Sigmoid colon (tissue), 6 donors: ENCODE measurements at regions not wholly inside any gene's neighbourhood (a gene's known extent, or its start where the extent isn't known, plus 50 kb on each side); places are given as distances from the start of the nearest gene placed in this dataset.
"Not testable (repeated sequence)": the region's sequence is repeated elsewhere in the genome, so short reads cannot be mapped to it uniquely, and the experiment has no call there.

ENCODE experiments used
- DNase-seq: peaks from one replicate; pipeline ENCODE4 v3.0.0-alpha.2; 2019
- H3K27ac ChIP-seq, 4 donors: fragments of 200-600 bp; sonication (generic); one replicate each; pipeline ENCODE4 v1.5.1; 2016 to 2019; ENCODE audit warnings: mild to moderate bottlenecking in 1 of 4
- H3K27me3 ChIP-seq, 3 donors: fragments of 200-600 bp; sonication (generic); one replicate each; pipeline ENCODE4 v1.5.1; 2019; ENCODE audit warnings: mild to moderate bottlenecking in 1 of 3
- H3K36me3 ChIP-seq, 4 donors: fragments of 200-600 bp; sonication (generic); one replicate each; pipeline ENCODE4 v1.5.1; 2016 to 2019
- H3K4me1 ChIP-seq, 4 donors: fragments of 200-600 bp; sonication (generic); one replicate each; pipeline ENCODE4 v1.5.1; 2017 to 2019
- H3K4me3 ChIP-seq, 4 donors: fragments of 200-600 bp; sonication (generic); one replicate each; pipeline ENCODE4 v1.5.1; 2017 to 2019; ENCODE audit warnings: mild to moderate bottlenecking in 2 of 4, moderate library complexity in 1 of 4
- H3K9me3 ChIP-seq, 4 donors: fragments of 200-600 bp in 3 of 4; sonication (generic) in 3 of 4; one replicate each; pipeline versions ENCODE4 v1.5.1 to v1.6.1; 2013 to 2019
- EP300 ChIP-seq, 4 donors: sonication (generic); formaldehyde crosslinking; IDR thresholded peaks; one replicate each; pipeline ENCODE4 v1.6.1; 2017; ENCODE audit warnings: antibody characterized with exemption in 4 of 4
- POLR2A ChIP-seq, 2 donors: fragments of 450-650 bp; IDR thresholded peaks; one replicate each; pipeline ENCODE4 v1.6.1; 2016; ENCODE audit warnings: antibody characterized with exemption in 2 of 2, mild to moderate bottlenecking in 2 of 2, moderate library complexity in 2 of 2
- POLR2AphosphoS5 ChIP-seq, 4 donors: sonication (generic); formaldehyde crosslinking; IDR thresholded peaks; one replicate each; pipeline ENCODE4 v1.6.1; 2017; ENCODE audit warnings: antibody characterized with exemption in 4 of 4
- WGBS, 2 donors: extraction: QIAGEN DNeasy Blood & Tissue Kit; methylation state at CpG; one replicate each; pipeline ENCODE4 v1.1.7; 2013; 5-methylcytosine and 5-hydroxymethylcytosine counted together
- intact Hi-C: fragments of 100-400 bp; cut with DNase I; formaldehyde crosslinking; loops from one replicate; pipeline ENCODE4 v1.15.1; 2023
- TF ChIP-seq, protein P1 (sequence below), 4 experiments: fragments of 450-650 bp in 3 of 4; fragments of 200-600 bp in 1 of 4; IDR thresholded peaks; one replicate each; pipeline ENCODE4 v1.5.1; 2016 to 2019; ENCODE audit warnings: antibody characterized with exemption in 4 of 4, mild to moderate bottlenecking in 3 of 4, moderate library complexity in 2 of 4
- donor health status: healthy with polysubstance abuse.
- donor health status: healthy.

DNA sequence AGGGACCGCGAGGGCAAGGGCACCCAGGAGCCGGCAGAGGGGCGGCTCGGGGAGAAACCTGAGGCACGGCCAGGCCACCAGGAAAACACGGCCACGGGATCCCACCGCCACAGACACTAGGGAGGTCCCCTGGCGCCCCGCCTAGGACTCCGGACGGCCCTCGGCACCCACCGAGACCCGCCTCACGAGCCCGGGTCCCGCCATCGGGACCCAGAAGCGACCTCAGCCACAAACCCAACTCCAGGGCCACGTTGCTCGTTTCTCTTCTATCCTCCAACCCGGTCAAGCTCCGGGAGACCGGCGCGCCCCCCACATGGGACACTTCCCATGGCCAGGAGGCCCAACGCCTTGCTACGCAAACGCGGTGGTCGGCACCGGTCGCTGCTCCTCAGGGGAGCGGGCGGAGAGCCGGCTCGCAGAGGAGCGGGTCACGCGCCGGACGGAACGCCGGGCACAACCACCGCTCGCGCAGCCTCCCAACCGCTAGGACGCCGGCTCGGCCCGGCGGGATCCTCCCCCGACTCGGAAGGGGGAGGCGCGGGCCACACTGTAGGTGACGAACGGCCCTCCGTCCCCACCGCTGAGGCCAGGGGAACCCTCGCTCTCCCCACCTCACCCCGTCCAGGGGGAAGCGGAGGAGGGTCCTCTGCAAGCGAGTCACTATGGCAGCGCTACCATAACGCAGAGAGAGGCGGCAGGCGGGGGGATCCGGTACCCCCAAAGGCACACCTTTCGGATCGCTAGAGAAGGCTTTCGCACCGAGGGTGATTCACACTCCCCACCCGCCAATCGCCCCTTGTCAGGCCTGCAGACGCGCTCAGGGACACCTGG, 1514.1 kb upstream of the DEFB115 start:
- no peak overlapping the region for H3K4me3 ChIP-seq
- peaks cover 0 to 37% (median 9%) of the 10 kb centered on the region in 3 donors for H3K27me3 ChIP-seq
- 44 to 55% methylated on average over 80 of the region's 80 CpGs for WGBS, 2 donors
- H3K9me3 ChIP-seq: peaks cover 0 to 7% (median 5%) of the 10 kb centered on the region in 4 donors
- no peak for TF ChIP-seq POLR2AphosphoS5 (IDR thresholded peaks at IDR 0.05)
- no peak for TF ChIP-seq EP300 (IDR thresholded peaks at IDR 0.05)
- TF ChIP-seq, protein P1, sequence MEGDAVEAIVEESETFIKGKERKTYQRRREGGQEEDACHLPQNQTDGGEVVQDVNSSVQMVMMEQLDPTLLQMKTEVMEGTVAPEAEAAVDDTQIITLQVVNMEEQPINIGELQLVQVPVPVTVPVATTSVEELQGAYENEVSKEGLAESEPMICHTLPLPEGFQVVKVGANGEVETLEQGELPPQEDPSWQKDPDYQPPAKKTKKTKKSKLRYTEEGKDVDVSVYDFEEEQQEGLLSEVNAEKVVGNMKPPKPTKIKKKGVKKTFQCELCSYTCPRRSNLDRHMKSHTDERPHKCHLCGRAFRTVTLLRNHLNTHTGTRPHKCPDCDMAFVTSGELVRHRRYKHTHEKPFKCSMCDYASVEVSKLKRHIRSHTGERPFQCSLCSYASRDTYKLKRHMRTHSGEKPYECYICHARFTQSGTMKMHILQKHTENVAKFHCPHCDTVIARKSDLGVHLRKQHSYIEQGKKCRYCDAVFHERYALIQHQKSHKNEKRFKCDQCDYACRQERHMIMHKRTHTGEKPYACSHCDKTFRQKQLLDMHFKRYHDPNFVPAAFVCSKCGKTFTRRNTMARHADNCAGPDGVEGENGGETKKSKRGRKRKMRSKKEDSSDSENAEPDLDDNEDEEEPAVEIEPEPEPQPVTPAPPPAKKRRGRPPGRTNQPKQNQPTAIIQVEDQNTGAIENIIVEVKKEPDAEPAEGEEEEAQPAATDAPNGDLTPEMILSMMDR (IDR thresholded peaks at IDR 0.05): no peak
- no peak for TF ChIP-seq POLR2A (IDR thresholded peaks at IDR 0.05)
- intact Hi-C loops: no loop called here
- H3K36me3 ChIP-seq: no peaks in the 10 kb centered on the region
- no peaks in the 10 kb centered on the region for H3K4me1 ChIP-seq
- no peak overlapping the region for H3K27ac ChIP-seq
- no peak for DNase-seq

DNA sequence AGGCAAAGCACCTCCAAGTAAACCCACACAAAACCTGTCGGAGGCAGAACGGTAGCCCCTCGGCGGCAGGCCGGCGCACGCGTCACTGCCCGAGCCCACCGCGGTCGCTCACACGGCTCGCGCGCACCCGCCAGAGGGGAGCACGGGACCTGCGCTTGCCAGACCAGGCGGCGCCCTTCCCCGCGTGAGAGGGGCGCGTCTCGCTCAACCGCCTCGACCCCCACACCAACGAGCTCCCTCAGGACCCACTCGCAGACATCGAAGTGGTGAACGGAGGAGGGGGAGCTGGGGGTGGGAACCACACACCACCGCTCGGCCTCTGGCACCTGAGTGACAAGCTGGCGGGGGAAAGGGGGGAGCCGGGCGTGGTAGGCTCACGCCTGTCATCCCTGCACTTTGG, 1513.4 kb upstream of the DEFB115 start:
- DNase-seq: no peak

DNA sequence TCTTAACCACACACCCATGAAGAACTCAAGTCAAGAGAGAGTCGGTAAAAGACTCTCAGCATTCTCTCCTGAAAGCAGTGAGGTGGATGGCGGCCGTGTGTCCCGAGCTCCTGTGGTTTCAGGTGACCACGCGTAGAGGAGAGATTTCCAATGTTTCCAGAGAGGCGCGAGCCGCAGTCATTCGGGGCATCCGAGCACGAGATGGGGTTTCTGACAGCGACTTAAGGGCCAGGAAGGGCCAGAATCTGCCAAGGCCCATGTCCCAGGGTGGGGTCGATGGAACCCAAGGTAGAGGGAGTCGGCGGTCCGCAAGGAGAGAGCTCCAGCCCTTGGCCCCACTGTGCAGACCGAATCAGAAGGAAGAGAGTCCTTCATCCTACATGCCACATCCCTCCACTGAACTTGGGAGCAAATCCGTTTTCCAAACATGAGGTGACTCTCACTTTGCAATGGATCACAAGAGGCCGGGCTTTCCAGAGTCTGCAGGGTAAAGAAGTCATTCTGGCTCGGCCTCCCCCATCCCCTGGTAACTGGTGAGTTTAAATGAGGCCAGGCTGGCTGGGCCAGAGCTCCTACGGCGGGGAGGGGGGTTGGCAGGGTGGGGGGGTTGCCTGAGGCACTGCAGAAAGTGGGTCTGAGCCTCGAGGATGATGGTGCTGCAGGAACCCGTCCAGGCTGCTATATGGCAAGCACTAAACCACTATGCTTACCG, 1511.8 kb upstream of the DEFB115 start:
- H3K36me3 ChIP-seq, H3K4me1 ChIP-seq, H3K9me3 ChIP-seq, H3K27ac ChIP-seq, H3K4me3 ChIP-seq, DNase-seq, intact Hi-C loops: not testable (repeated sequence)
- peaks cover 0 to 35% (median 9%) of the 10 kb centered on the region in 3 donors for H3K27me3 ChIP-seq
- WGBS, 2 donors: 80 to 89% methylated on average over 26 of the region's 26 CpGs

More for the DNA sequence above, 1513.4 kb upstream of the DEFB115 start:
- H3K27me3 ChIP-seq: peaks cover 0 to 37% (median 9%) of the 10 kb centered on the region in 3 donors
- TF ChIP-seq EP300 (IDR thresholded peaks at IDR 0.05) (no peak), POLR2AphosphoS5 (IDR thresholded peaks at IDR 0.05) (no peak), POLR2A (IDR thresholded peaks at IDR 0.05) (no peak)
- TF ChIP-seq, protein P1 (IDR thresholded peaks at IDR 0.05): no peak
- 46 to 68% methylated on average over 38 of the region's 38 CpGs for WGBS, 2 donors
- H3K9me3 ChIP-seq: peaks cover 0 to 7% (median 4%) of the 10 kb centered on the region in 4 donors
- no peak overlapping the region for H3K4me3 ChIP-seq
- intact Hi-C loops: no loop called here
- H3K4me1 ChIP-seq: no peaks in the 10 kb centered on the region
- H3K36me3 ChIP-seq: no peaks in the 10 kb centered on the region
- H3K27ac ChIP-seq: no peak overlapping the region

DNA sequence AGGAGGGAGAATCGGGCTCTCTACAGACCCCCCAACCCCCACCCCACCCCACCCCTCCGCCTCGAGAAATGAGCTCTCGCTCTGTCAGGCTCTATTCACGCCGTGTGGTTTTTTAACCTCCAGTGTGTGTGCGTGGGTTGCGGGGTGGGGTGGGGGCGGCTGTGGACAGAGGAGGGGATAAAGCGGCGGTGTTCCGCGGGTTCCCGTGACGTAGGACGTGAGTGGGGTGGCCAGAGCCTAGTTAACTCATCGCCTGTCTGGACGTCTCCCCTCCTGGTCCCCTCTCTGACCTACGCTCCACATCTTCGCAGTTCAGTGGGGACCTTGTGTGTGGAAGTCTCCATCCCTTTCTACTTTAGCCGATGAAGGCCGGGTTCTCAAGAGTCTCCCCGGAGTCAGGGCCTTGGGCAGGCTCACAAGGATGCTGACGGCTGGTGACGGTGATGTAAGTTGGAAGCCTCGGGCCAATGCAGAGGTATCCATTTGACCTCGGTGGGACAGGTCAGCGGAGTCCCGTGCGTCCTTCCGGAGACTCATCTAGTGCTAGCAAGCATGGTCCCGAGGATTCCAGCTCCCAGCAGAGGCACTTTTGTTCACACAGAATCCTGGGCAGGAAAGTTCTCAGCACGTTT, 1507.1 kb upstream of the DEFB115 start:
- WGBS, 2 donors: 93 to 94% methylated on average over 33 of the region's 33 CpGs
- no peaks in the 10 kb centered on the region for H3K36me3 ChIP-seq
- H3K27me3 ChIP-seq: no peaks in the 10 kb centered on the region
- TF ChIP-seq, protein P1 (IDR thresholded peaks at IDR 0.05): no peak
- no peak for TF ChIP-seq POLR2A (IDR thresholded peaks at IDR 0.05)
- no peak for TF ChIP-seq EP300 (IDR thresholded peaks at IDR 0.05)
- no peak for TF ChIP-seq POLR2AphosphoS5 (IDR thresholded peaks at IDR 0.05)
- H3K4me3 ChIP-seq: no peak overlapping the region
- H3K9me3 ChIP-seq: no peaks in the 10 kb centered on the region
- H3K4me1 ChIP-seq: no peaks in the 10 kb centered on the region
- H3K27ac ChIP-seq: no peak overlapping the region
- intact Hi-C loops: no loop called here
- no peak for DNase-seq

DNA sequence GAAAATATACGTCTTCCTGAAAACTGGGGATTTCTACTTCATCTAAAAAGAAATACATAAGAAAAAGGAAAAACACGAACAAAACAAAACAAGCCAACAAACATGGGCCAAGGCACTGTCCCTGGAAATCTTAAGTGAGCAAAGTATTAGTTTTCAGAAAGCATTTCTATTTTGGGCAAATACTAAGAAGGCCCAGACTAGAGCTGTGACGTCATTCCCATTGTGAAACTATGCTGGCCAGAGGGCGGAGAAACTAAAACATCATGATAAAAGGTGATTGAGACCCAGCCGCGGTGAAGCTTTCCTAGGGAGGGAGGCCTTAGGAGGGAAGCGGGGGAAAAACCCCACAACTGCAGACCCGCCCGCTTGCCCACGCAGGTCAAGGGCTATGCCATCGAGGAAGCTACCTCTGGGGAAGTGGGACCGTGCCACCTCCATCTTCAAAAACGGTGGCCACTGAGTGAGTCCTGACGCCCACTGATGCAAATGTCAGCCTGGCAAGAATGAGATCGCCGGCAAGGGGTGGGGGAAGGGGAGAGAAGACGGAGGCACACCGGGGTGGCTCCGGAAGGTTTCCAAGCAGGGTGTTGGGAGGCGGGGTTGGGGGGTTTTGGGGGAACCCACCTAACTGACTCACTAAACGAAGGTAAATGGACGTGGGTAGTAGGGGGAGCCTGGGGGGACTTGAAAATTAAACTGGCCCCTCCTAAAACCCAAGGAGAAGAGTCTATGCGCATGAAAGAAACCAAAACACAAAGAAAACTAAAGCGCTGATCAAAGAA, 1504.6 kb upstream of the DEFB115 start:
- intact Hi-C loops, H3K36me3 ChIP-seq, H3K27me3 ChIP-seq, H3K4me1 ChIP-seq, H3K9me3 ChIP-seq, DNase-seq, H3K4me3 ChIP-seq, H3K27ac ChIP-seq: not testable (repeated sequence)
- 26 to 41% methylated on average over 23 to 24 of the region's 24 CpGs for WGBS, 2 donors

DNA sequence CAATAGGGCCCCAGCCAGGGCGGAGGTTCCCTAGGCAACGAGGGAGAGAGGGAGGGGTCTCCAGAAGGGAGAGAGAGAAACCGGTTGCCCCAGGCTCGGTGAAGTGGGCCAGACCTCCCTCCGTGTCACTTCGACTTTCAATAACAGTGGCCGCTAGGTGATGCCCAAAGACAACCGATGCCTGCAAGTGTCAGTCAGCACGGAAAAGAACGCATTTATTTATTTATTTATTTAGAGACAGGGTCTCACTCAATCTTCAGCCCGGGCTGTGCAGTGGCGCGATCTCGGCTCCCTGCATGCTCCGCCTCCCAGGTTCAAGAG, 1504.1 kb upstream of the DEFB115 start:
- H3K27me3 ChIP-seq, DNase-seq, H3K36me3 ChIP-seq, H3K27ac ChIP-seq, H3K4me3 ChIP-seq, H3K9me3 ChIP-seq, H3K4me1 ChIP-seq, intact Hi-C loops: not testable (repeated sequence)
- WGBS, 2 donors: 27 to 39% methylated on average over 15 of the region's 15 CpGs

DNA sequence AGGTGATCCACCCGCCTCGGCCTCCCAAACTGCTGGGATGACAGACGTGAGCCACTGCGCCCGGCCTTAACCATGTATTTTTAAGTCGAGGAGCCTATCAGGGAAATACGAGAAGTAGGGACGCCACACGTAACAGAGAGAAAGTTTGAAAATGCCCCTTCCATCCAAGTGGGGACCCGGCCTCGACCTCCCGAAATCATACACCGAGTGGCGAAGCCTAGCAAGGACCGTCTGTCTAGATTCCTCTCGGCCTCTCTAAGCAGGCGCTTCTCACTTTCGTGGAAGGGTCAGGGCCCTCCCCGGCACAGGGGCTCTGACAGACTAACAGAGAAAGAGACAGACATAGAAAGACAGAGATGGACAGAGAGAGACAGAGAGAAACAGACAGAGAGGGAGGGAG, 1503.6 kb upstream of the DEFB115 start:
- H3K4me3 ChIP-seq, H3K27ac ChIP-seq, H3K27me3 ChIP-seq, intact Hi-C loops, H3K36me3 ChIP-seq, H3K4me1 ChIP-seq, H3K9me3 ChIP-seq: not testable (repeated sequence)
- peak; percentile 58 for DNase-seq
- WGBS, 2 donors: 67 to 81% methylated on average over 19 of the region's 19 CpGs

DNA sequence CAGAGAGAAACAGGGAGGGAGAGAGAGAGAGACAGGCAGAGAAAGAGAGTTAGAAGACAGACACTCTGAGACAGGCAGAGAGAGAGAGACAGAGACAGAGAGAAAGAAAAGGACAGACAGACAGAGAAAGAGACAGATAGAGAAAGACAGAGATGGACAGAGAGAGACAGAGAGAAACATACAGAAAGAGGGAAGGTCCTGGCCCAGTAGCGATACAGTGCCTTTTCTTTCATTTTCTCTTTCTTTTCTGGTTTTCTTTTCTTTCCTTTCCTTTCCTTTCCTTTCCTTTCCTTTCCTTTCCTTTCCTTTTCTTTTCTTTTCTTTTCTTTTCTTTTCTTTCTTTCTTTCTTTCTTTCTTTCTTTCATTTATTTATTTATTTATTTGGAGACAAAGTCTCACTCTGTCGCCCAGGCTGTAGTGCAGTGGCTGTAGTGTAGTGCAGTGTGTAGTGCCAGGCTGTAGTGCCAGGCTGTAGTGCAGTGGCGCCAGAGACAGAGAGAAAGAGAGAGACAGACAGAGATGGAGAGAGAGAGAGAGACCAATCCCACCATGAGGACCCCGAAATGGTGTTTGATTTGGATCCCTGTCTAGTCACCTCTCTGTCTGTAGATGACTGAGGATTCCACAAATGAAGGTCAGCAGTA, 1501.5 kb upstream of the DEFB115 start:
- H3K9me3 ChIP-seq, H3K4me1 ChIP-seq, intact Hi-C loops, H3K36me3 ChIP-seq, H3K4me3 ChIP-seq, H3K27me3 ChIP-seq, H3K27ac ChIP-seq, DNase-seq: not testable (repeated sequence)
- WGBS, 2 donors: 73 to 88% methylated on average over 4 of the region's 4 CpGs
